Vagina (tissue), 2 donors: ENCODE measurements at regions not wholly inside any gene's neighbourhood (a gene's known extent, or its start where the extent isn't known, plus 50 kb on each side); places are given as distances from the start of the nearest gene placed in this dataset.

Source experiments
- POLR2A ChIP-seq, 2 donors: fragments of 450-650 bp; IDR thresholded peaks; one replicate each; pipeline ENCODE4 v1.6.1; 2017; ENCODE audit warnings: antibody characterized with exemption in 2 of 2, mild to moderate bottlenecking in 2 of 2, moderate library complexity in 2 of 2
- POLR2AphosphoS5 ChIP-seq, 2 donors: sonication (generic); formaldehyde crosslinking; IDR thresholded peaks; one replicate each; pipeline ENCODE4 v1.9.0; 2017; ENCODE audit warnings: antibody characterized with exemption in 2 of 2, mild to moderate bottlenecking in 2 of 2, low read depth in 1 of 2; ENCODE audit not compliant: insufficient read depth in 1 of 2
- TF ChIP-seq, protein P1 (sequence below), 3 experiments: fragments of 450-650 bp in 2 of 3; fragments of 200-600 bp in 1 of 3; sonication (generic) in 1 of 3; IDR thresholded peaks; one replicate each; pipeline ENCODE4 v1.5.1; 2017 to 2019; ENCODE audit warnings: antibody characterized with exemption in 3 of 3, mild to moderate bottlenecking in 2 of 3, moderate library complexity in 2 of 3

DNA sequence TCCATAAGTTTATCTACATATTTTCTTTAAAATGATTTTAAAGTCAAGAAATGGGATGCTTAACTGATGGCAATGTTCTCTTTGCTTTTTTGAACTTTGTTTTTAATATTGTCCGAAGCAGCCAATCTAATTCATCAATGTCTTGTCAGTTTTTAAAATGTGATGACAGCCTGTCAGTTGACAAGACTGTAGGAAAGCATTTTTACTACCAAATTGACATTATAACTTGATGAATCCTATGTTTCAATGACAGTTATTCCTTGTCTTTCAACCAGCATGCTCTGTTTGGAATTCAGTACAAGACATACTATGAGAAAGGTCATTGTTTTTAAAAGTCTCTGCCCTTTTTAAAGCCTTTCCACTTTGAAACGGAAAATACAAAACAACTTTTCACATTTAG is 1073.2 kb downstream of the TMTC2 start:
- TF ChIP-seq, protein P1, sequence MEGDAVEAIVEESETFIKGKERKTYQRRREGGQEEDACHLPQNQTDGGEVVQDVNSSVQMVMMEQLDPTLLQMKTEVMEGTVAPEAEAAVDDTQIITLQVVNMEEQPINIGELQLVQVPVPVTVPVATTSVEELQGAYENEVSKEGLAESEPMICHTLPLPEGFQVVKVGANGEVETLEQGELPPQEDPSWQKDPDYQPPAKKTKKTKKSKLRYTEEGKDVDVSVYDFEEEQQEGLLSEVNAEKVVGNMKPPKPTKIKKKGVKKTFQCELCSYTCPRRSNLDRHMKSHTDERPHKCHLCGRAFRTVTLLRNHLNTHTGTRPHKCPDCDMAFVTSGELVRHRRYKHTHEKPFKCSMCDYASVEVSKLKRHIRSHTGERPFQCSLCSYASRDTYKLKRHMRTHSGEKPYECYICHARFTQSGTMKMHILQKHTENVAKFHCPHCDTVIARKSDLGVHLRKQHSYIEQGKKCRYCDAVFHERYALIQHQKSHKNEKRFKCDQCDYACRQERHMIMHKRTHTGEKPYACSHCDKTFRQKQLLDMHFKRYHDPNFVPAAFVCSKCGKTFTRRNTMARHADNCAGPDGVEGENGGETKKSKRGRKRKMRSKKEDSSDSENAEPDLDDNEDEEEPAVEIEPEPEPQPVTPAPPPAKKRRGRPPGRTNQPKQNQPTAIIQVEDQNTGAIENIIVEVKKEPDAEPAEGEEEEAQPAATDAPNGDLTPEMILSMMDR (IDR thresholded peaks at IDR 0.05) = no peak
- TF ChIP-seq POLR2A (IDR thresholded peaks at IDR 0.05) = no peak
- TF ChIP-seq POLR2AphosphoS5 (IDR thresholded peaks at IDR 0.05; ENCODE audit: insufficient read depth in 1 of 2, low read depth in 1 of 2) = no peak
